ENCODE measurements at regions not wholly inside any gene's neighbourhood (a gene's known extent, or its start where the extent isn't known, plus 50 kb on each side); places are given as distances from the start of the nearest gene placed in this dataset.

GRCh38 chr3:135758961-135759360 is 206.6 kb upstream of the PPP2R3A start:
- intact Hi-C loops (cut with DNase I), result no loop called here
- no peak for ATAC-seq
- DNase-seq (ENCODE audit: low spot score), result no peak

- no peak for ATAC-seq
- no peak for DNase-seq (ENCODE audit: low spot score)
- intact Hi-C loops (cut with DNase I), result no loop called here
Measured at GRCh38 chr3:135759651-135760050, 205.9 kb upstream of the PPP2R3A start.

GRCh38 chr3:135760581-135760980 is 204.9 kb upstream of the PPP2R3A start:
- DNase-seq (ENCODE audit: low spot score) (no peak), ATAC-seq (no peak)
- intact Hi-C loops (cut with DNase I), result no loop called here

- DNase-seq (ENCODE audit: low spot score) (no peak), ATAC-seq (no peak)
- intact Hi-C loops (cut with DNase I), result no loop called here
Measured at GRCh38 chr3:135762188-135762856, 203.2 kb upstream of the PPP2R3A start.

GRCh38 chr3:135766115-135766514 is 199.4 kb upstream of the PPP2R3A start:
- DNase-seq (ENCODE audit: low spot score), result no peak
- ATAC-seq, result no peak
- intact Hi-C loops (cut with DNase I), result no loop called here

- ATAC-seq (no peak), DNase-seq (ENCODE audit: low spot score) (no peak)
- intact Hi-C loops (cut with DNase I), result no loop called here
Measured at GRCh38 chr3:135771760-135772159, 193.8 kb upstream of the PPP2R3A start.

- ATAC-seq, result no peak
Measured at GRCh38 chr3:135779024-135779423, 186.5 kb upstream of the PPP2R3A start.

GRCh38 chr3:135779590-135780235 is 185.8 kb upstream of the PPP2R3A start:
- intact Hi-C loops (cut with DNase I), result no loop called here
- no peak for ATAC-seq
- DNase-seq (ENCODE audit: low spot score), result no peak

More at GRCh38 chr3:135779024-135779423, 186.5 kb upstream of the PPP2R3A start:
- DNase-seq (ENCODE audit: low spot score), result no peak
- intact Hi-C loops (cut with DNase I), result no loop called here

GRCh38 chr3:135781026-135781815 is 184.3 kb upstream of the PPP2R3A start:
- DNase-seq (ENCODE audit: low spot score), result no peak
- ATAC-seq, result no peak
- intact Hi-C loops (cut with DNase I), result no loop called here

GRCh38 chr3:135784557-135784956 is 181.0 kb upstream of the PPP2R3A start:
- DNase-seq (ENCODE audit: low spot score), result no peak
- intact Hi-C loops (cut with DNase I), result no loop called here
- ATAC-seq, result no peak

GRCh38 chr3:135788146-135788545 is 177.4 kb upstream of the PPP2R3A start:
- DNase-seq (ENCODE audit: low spot score) (no peak), ATAC-seq (no peak)
- intact Hi-C loops (cut with DNase I), result no loop called here

GRCh38 chr3:135788978-135789377 is 176.6 kb upstream of the PPP2R3A start:
- DNase-seq (ENCODE audit: low spot score), result no peak
- intact Hi-C loops (cut with DNase I), result no loop called here
- peak; percentile 20 for ATAC-seq

- no peak for ATAC-seq
- DNase-seq (ENCODE audit: low spot score), result no peak
- intact Hi-C loops (cut with DNase I), result no loop called here
Measured at GRCh38 chr3:135792174-135792573, 173.4 kb upstream of the PPP2R3A start.

- no peak for ATAC-seq
- intact Hi-C loops (cut with DNase I), result no loop called here
- no peak for DNase-seq (ENCODE audit: low spot score)
Measured at GRCh38 chr3:135792858-135793475, 172.6 kb upstream of the PPP2R3A start.

GRCh38 chr3:135800071-135800549 is 165.4 kb upstream of the PPP2R3A start:
- ATAC-seq (no peak), DNase-seq (ENCODE audit: low spot score) (no peak)
- intact Hi-C loops (cut with DNase I), result no loop called here

GRCh38 chr3:135801018-135801417 is 164.5 kb upstream of the PPP2R3A start:
- DNase-seq (ENCODE audit: low spot score) (no peak), ATAC-seq (no peak)
- intact Hi-C loops (cut with DNase I), result no loop called here

- DNase-seq (ENCODE audit: low spot score) (no peak), ATAC-seq (no peak)
- intact Hi-C loops (cut with DNase I), result no loop called here
Measured at GRCh38 chr3:135802171-135802570, 163.4 kb upstream of the PPP2R3A start.

GRCh38 chr3:135803028-135803692 is 162.4 kb upstream of the PPP2R3A start:
- ATAC-seq, result no peak
- intact Hi-C loops (cut with DNase I), result no loop called here
- DNase-seq (ENCODE audit: low spot score), result no peak

- no peak for DNase-seq (ENCODE audit: low spot score)
Measured at GRCh38 chr3:135805752-135806151, 159.8 kb upstream of the PPP2R3A start.

More at GRCh38 chr3:135805752-135806151, 159.8 kb upstream of the PPP2R3A start:
- intact Hi-C loops (cut with DNase I), result no loop called here
- ATAC-seq, result no peak

All from sciatic nerve (tissue), 2 donors.